Activated T-helper 2 cell treated with anti-CD3 and anti-CD28 coated beads, Interferon-gamma antibody, Interleukin-2, Interleukin-4, amounts not matched to agents 10 μg/mL and 5 μg/mL and 100 μg/mL, durations not matched to agents 14 hours and 24 hours and 36 hours (primary cell): ENCODE measurements at regions not wholly inside any gene's neighbourhood (a gene's known extent, or its start where the extent isn't known, plus 50 kb on each side); places are given as distances from the start of the nearest gene placed in this dataset.
"Not testable (repeated sequence)": the region's sequence is repeated elsewhere in the genome, so short reads cannot be mapped to it uniquely, and the experiment has no call there.

Experiments
- DNase-seq: peaks from one replicate; pipeline ENCODE4 v3.0.0; 2021; ENCODE audit warnings: low spot score
- H3K27ac Mint-ChIP-seq: one replicate; pipeline ENCODE4 v1.8.0; 2021; ENCODE audit warnings: mixed read lengths
- H3K27me3 Mint-ChIP-seq: one replicate; pipeline ENCODE4 v1.8.0; 2021; ENCODE audit warnings: low read depth, mixed read lengths
- H3K36me3 Mint-ChIP-seq: one replicate; pipeline ENCODE4 v1.8.0; 2021; ENCODE audit warnings: low read depth, mixed read lengths
- H3K4me1 Mint-ChIP-seq: one replicate; pipeline ENCODE4 v1.8.0; 2021; ENCODE audit warnings: low read depth, mixed read lengths
- H3K4me3 Mint-ChIP-seq: one replicate; pipeline ENCODE4 v1.8.0; 2021; ENCODE audit warnings: low read depth, mild to moderate bottlenecking, moderate library complexity, mixed read lengths
- H3K9me3 Mint-ChIP-seq: one replicate; pipeline ENCODE4 v1.8.0; 2021; ENCODE audit warnings: mixed read lengths
- intact Hi-C: fragments of 100-400 bp; cut with micrococcal nuclease; formaldehyde crosslinking; loops from one replicate; pipeline ENCODE4 v1.15.1; 2023

- H3K27me3 Mint-ChIP-seq, H3K27ac Mint-ChIP-seq, H3K4me3 Mint-ChIP-seq, H3K36me3 Mint-ChIP-seq, intact Hi-C loops, DNase-seq, H3K9me3 Mint-ChIP-seq, H3K4me1 Mint-ChIP-seq: not testable (repeated sequence)
Observed at GRCh38 chr17:26936645-26937044, 357.3 kb upstream of the WSB1 start.

GRCh38 chr17:26937750-26938322, 356.1 kb upstream of the WSB1 start:
- H3K36me3 Mint-ChIP-seq, DNase-seq, intact Hi-C loops, H3K4me3 Mint-ChIP-seq, H3K4me1 Mint-ChIP-seq, H3K27me3 Mint-ChIP-seq, H3K9me3 Mint-ChIP-seq, H3K27ac Mint-ChIP-seq: not testable (repeated sequence)

- H3K27me3 Mint-ChIP-seq, intact Hi-C loops, H3K36me3 Mint-ChIP-seq: not testable (repeated sequence)
Observed at GRCh38 chr17:26939755-26940154, 354.2 kb upstream of the WSB1 start.

GRCh38 chr17:26940587-26940986, 353.3 kb upstream of the WSB1 start:
- H3K36me3 Mint-ChIP-seq, intact Hi-C loops, H3K27ac Mint-ChIP-seq, DNase-seq, H3K27me3 Mint-ChIP-seq, H3K4me3 Mint-ChIP-seq, H3K4me1 Mint-ChIP-seq: not testable (repeated sequence)
- H3K9me3 Mint-ChIP-seq, result peaks cover 11% of the 10 kb centered on the region

More at GRCh38 chr17:26939755-26940154, 354.2 kb upstream of the WSB1 start:
- H3K9me3 Mint-ChIP-seq, H3K4me3 Mint-ChIP-seq, H3K4me1 Mint-ChIP-seq, H3K27ac Mint-ChIP-seq, DNase-seq: not testable (repeated sequence)

- H3K4me1 Mint-ChIP-seq, result no peaks in the 10 kb centered on the region
- H3K36me3 Mint-ChIP-seq, result no peaks in the 10 kb centered on the region
- intact Hi-C loops, result no loop called here
- H3K4me3 Mint-ChIP-seq, result no peak overlapping the region
- H3K27ac Mint-ChIP-seq, result no peak overlapping the region
- peaks cover 12% of the 10 kb centered on the region for H3K9me3 Mint-ChIP-seq
- DNase-seq, result no peak
- H3K27me3 Mint-ChIP-seq, result peaks cover 10% of the 10 kb centered on the region
Observed at GRCh38 chr17:26962255-26963162, 331.4 kb upstream of the WSB1 start.

- Mint-ChIP-seq H3K4me3 (no peak overlapping the region), H3K27me3 (peaks cover 10% of the 10 kb centered on the region), H3K9me3 (peaks cover 12% of the 10 kb centered on the region), H3K36me3 (no peaks in the 10 kb centered on the region), H3K4me1 (no peaks in the 10 kb centered on the region), H3K27ac (no peak overlapping the region)
- DNase-seq, result no peak
- intact Hi-C loops, result no loop called here
Observed at GRCh38 chr17:26963163-26963503, 330.8 kb upstream of the WSB1 start.

GRCh38 chr17:26965898-26966624, 327.9 kb upstream of the WSB1 start:
- intact Hi-C loops, result not testable (repeated sequence)

GRCh38 chr17:26966625-26967179, 327.2 kb upstream of the WSB1 start:
- DNase-seq, H3K27ac Mint-ChIP-seq, intact Hi-C loops, H3K4me3 Mint-ChIP-seq, H3K36me3 Mint-ChIP-seq, H3K27me3 Mint-ChIP-seq, H3K4me1 Mint-ChIP-seq: not testable (repeated sequence)
- peaks cover 18% of the 10 kb centered on the region for H3K9me3 Mint-ChIP-seq

More at GRCh38 chr17:26965898-26966624, 327.9 kb upstream of the WSB1 start:
- DNase-seq, H3K4me3 Mint-ChIP-seq, H3K4me1 Mint-ChIP-seq, H3K27ac Mint-ChIP-seq, H3K36me3 Mint-ChIP-seq, H3K27me3 Mint-ChIP-seq: not testable (repeated sequence)
- H3K9me3 Mint-ChIP-seq, result peaks cover 18% of the 10 kb centered on the region

- peaks cover 35% of the 10 kb centered on the region for H3K9me3 Mint-ChIP-seq
- DNase-seq, intact Hi-C loops, H3K27me3 Mint-ChIP-seq, H3K36me3 Mint-ChIP-seq, H3K4me3 Mint-ChIP-seq, H3K4me1 Mint-ChIP-seq, H3K27ac Mint-ChIP-seq: not testable (repeated sequence)
Observed at GRCh38 chr17:26981845-26982425, 312.0 kb upstream of the WSB1 start.

- peaks cover 38% of the 10 kb centered on the region for H3K9me3 Mint-ChIP-seq
- intact Hi-C loops, H3K4me1 Mint-ChIP-seq, DNase-seq, H3K4me3 Mint-ChIP-seq, H3K27me3 Mint-ChIP-seq, H3K36me3 Mint-ChIP-seq, H3K27ac Mint-ChIP-seq: not testable (repeated sequence)
Observed at GRCh38 chr17:26982563-26982962, 311.4 kb upstream of the WSB1 start.

GRCh38 chr17:26987851-26988250, 306.1 kb upstream of the WSB1 start:
- H3K9me3 Mint-ChIP-seq, result peaks cover 34% of the 10 kb centered on the region
- H3K27ac Mint-ChIP-seq, H3K4me3 Mint-ChIP-seq, DNase-seq, H3K4me1 Mint-ChIP-seq, H3K27me3 Mint-ChIP-seq, H3K36me3 Mint-ChIP-seq, intact Hi-C loops: not testable (repeated sequence)

GRCh38 chr17:26994648-26995047, 299.3 kb upstream of the WSB1 start:
- H3K27me3 Mint-ChIP-seq, result not testable (repeated sequence)

More at GRCh38 chr17:26994648-26995047, 299.3 kb upstream of the WSB1 start:
- H3K4me3 Mint-ChIP-seq, DNase-seq, H3K27ac Mint-ChIP-seq, H3K4me1 Mint-ChIP-seq, H3K36me3 Mint-ChIP-seq, intact Hi-C loops: not testable (repeated sequence)
- H3K9me3 Mint-ChIP-seq, result peaks cover 24% of the 10 kb centered on the region
